Dermis blood vessel endothelial cell (primary cell): ENCODE measurements at regions not wholly inside any gene's neighbourhood (a gene's known extent, or its start where the extent isn't known, plus 50 kb on each side); places are given as distances from the start of the nearest gene placed in this dataset.

Source experiments
- DNase-seq: peaks from one replicate; pipeline ENCODE4 v3.0.0; 2010

- no peak for DNase-seq
Measured at GRCh38 chr11:69380451-69380901, 86.5 kb downstream of the MYEOV start.

GRCh38 chr11:69380921-69381581 is 87.1 kb downstream of the MYEOV start:
- DNase-seq, result no peak

- no peak for DNase-seq
Measured at GRCh38 chr11:69381681-69382130, 87.8 kb downstream of the MYEOV start.

GRCh38 chr11:69382131-69383128 is 88.5 kb downstream of the MYEOV start:
- no peak for DNase-seq

GRCh38 chr11:69383372-69384250 is 89.7 kb downstream of the MYEOV start:
- DNase-seq, result no peak

GRCh38 chr11:69384251-69385143 is 90.5 kb downstream of the MYEOV start:
- DNase-seq, result no peak

GRCh38 chr11:69385144-69385820 is 91.3 kb downstream of the MYEOV start:
- DNase-seq, result no peak

- no peak for DNase-seq
Measured at GRCh38 chr11:69385832-69386427, 92.0 kb downstream of the MYEOV start.

GRCh38 chr11:69386594-69387408 is 92.8 kb downstream of the MYEOV start:
- DNase-seq, result no peak

GRCh38 chr11:69387409-69387885 is 93.5 kb downstream of the MYEOV start:
- DNase-seq, result peak; percentile 66

- no peak for DNase-seq
Measured at GRCh38 chr11:69388210-69388609, 93.3 kb upstream of the LINC01488 start.

- no peak for DNase-seq
Measured at GRCh38 chr11:69388661-69389060, 92.8 kb upstream of the LINC01488 start.

GRCh38 chr11:69390561-69390960 is 90.9 kb upstream of the LINC01488 start:
- DNase-seq, result no peak

GRCh38 chr11:69391192-69392103 is 90.0 kb upstream of the LINC01488 start:
- DNase-seq, result no peak

- no peak for DNase-seq
Measured at GRCh38 chr11:69392104-69392653, 89.3 kb upstream of the LINC01488 start.

GRCh38 chr11:69393178-69393832 is 88.2 kb upstream of the LINC01488 start:
- DNase-seq, result no peak

GRCh38 chr11:69393865-69394233 is 87.6 kb upstream of the LINC01488 start:
- DNase-seq, result no peak
